ENCODE measurements at regions not wholly inside any gene's neighbourhood (a gene's known extent, or its start where the extent isn't known, plus 50 kb on each side); places are given as distances from the start of the nearest gene placed in this dataset.

- DNase-seq (ENCODE audit: low read depth in 1 of 2, low spot score in 1 of 2), result no peak
These were observed 1577.5 kb downstream of the UQCRFS1 start for GRCh38 chr19:27635401-27635800.

- DNase-seq (ENCODE audit: low read depth in 1 of 2, low spot score in 1 of 2), result no peak
These were observed 1594.9 kb downstream of the UQCRFS1 start for GRCh38 chr19:27618006-27618405.

GRCh38 chr19:27580906-27581305 is 1632.0 kb downstream of the UQCRFS1 start:
- no peak for DNase-seq (ENCODE audit: low read depth in 1 of 2, low spot score in 1 of 2)
